ENCODE measurements at regions not wholly inside any gene's neighbourhood (a gene's known extent, or its start where the extent isn't known, plus 50 kb on each side); places are given as distances from the start of the nearest gene placed in this dataset.

DNA sequence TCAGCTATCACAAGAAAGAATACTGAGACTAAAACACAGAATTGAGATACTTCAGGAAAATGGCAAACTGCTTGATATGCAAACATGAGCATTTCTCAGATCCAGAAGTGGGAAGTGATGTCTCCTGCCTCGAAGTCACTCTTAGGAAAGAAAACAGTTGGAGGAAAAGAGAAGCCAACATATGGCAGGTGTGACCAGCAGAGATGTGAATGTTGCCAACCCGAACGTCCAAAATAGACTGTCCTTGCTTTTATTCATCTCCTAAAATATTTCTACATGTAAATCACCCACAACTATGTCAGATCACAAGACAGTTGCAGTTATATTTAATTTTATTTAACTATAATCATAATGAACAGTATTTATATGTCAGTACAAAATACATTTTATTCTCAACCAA, 687.6 kb downstream of the GALC start:
- no peak for TF ChIP-seq ZFX (IDR thresholded peaks at IDR 0.05)
- TF ChIP-seq, protein P1, sequence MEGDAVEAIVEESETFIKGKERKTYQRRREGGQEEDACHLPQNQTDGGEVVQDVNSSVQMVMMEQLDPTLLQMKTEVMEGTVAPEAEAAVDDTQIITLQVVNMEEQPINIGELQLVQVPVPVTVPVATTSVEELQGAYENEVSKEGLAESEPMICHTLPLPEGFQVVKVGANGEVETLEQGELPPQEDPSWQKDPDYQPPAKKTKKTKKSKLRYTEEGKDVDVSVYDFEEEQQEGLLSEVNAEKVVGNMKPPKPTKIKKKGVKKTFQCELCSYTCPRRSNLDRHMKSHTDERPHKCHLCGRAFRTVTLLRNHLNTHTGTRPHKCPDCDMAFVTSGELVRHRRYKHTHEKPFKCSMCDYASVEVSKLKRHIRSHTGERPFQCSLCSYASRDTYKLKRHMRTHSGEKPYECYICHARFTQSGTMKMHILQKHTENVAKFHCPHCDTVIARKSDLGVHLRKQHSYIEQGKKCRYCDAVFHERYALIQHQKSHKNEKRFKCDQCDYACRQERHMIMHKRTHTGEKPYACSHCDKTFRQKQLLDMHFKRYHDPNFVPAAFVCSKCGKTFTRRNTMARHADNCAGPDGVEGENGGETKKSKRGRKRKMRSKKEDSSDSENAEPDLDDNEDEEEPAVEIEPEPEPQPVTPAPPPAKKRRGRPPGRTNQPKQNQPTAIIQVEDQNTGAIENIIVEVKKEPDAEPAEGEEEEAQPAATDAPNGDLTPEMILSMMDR (conservative IDR thresholded peaks at IDR 0.05), result no peak
- H3K27ac ChIP-seq, result no peak overlapping the region

DNA sequence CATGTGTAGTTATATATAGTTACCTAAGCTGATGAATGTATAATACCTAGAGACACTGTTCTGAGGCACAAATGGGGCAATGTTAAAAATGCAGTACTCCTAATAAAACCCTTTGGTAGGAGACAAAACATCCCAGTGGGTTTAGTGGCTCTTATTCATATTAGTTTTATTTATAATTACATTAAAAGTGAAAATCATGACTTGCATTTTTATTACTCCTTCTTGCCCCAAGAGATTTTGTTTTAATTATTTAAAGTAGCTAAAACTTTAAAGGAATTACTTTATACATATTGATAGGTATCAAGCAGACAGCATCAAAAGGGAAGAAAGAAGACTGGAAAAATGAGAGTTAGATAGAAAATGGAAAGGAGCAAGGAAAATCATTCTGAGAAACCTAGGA, 688.6 kb downstream of the GALC start:
- no peak overlapping the region for H3K27ac ChIP-seq
- TF ChIP-seq, protein P1 (conservative IDR thresholded peaks at IDR 0.05), result no peak
- TF ChIP-seq ZFX (IDR thresholded peaks at IDR 0.05), result no peak

DNA sequence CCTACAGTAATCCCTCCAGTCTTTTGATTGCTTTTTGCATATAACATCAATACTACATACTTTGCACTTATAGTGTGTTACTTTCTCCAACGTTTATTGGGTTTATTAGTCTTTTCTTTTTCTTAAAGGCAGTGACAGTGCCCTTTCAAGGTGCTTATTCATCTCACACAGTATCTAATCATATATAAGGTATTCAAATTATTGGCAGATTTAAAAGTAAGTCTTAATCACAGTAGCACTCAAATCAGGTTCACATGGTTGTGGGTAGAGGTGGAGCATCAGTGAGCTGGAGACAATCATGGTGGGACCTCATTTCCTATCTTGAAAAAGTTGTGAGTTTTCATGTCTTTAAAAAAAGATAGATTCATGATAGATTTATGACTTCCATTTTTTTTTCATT, 706.2 kb downstream of the GALC start:
- no peak overlapping the region for H3K27ac ChIP-seq
- TF ChIP-seq, protein P1 (conservative IDR thresholded peaks at IDR 0.05), result no peak
- TF ChIP-seq ZFX (IDR thresholded peaks at IDR 0.05), result no peak

DNA sequence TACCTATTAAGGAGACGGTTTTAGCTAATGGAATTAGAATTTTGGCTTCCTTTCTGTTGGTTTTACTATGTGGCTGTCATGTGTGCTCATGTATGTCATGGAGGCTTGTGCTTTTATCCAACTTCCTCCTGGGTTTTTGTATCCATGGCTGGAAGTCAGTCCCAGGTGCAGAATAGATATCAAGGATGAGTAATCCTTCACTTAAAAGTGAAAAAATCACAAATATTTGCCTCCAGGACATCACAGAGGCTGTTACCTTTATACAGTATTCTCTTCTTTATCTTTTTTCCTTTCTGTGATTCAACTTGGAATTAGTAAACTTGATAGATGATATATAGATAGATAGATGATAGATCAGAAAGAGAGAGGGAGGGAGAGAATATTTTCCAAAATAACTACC, 706.8 kb downstream of the GALC start:
- TF ChIP-seq, protein P1 (conservative IDR thresholded peaks at IDR 0.05), result no peak
- no peak for TF ChIP-seq ZFX (IDR thresholded peaks at IDR 0.05)
- H3K27ac ChIP-seq, result no peak overlapping the region

DNA sequence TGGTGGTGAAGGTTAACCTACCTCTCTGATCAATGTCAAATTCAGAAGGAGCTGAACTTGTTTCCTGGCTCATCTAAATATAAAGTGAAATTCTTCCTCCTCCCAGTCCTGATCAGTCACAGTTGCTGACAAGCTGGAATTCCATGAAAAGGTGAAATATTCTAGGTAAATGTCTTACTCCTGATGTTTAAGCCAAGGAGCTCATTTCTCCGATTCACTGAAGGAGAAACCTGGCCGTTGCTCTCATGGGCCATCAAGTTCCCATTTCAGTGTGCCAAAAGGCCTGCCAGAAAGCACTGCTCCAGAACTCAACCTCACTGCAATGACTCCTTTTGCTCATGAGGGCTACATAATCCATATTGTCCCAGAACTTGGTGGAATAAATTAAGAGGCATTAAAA, 707.5 kb downstream of the GALC start:
- TF ChIP-seq, protein P1 (conservative IDR thresholded peaks at IDR 0.05), result no peak
- no peak for TF ChIP-seq ZFX (IDR thresholded peaks at IDR 0.05)
- H3K27ac ChIP-seq, result no peak overlapping the region

DNA sequence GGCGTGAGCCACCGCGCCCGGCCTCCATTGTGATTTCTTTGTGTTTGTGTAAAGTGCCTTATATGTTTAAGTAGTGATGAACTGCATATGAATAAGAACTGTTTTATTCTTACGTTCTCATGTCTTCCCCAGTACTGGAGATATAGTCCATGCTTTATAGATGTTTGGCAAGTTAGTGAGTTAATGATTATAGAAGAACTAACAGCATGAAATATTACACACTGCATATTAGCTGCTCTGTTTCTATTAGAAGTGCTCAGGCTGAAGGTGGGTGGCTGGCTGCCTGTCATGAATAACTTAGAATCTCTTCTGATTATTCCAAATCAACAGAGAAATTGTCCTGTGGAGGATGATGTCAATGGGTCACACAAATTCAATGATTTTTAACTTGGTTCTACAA, 709.4 kb downstream of the GALC start:
- TF ChIP-seq, protein P1 (conservative IDR thresholded peaks at IDR 0.05), result no peak
- TF ChIP-seq ZFX (IDR thresholded peaks at IDR 0.05), result no peak

DNA sequence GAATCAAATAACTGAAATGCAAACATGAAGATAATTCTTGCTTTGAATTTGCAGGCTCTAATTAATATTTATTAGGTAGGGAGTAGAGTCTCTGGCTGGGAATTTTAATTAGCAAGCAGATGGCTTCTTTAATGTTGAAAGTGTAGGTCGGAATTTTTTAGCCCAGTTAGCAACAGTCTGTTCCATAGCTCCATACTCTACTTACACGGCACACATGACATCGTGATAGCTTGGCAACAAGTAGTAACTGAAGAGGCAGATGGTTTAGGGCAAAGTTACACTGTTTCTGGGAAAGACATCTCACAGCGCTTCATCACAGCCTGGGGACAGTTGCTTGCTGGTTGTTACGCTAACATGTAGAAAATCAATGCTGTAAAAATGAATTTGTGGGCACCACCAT, 710.7 kb downstream of the GALC start:
- no peak for TF ChIP-seq ZFX (IDR thresholded peaks at IDR 0.05)
- TF ChIP-seq, protein P1 (conservative IDR thresholded peaks at IDR 0.05), result no peak
- no peak overlapping the region for H3K27ac ChIP-seq

More for the DNA sequence above, 709.4 kb downstream of the GALC start:
- no peak overlapping the region for H3K27ac ChIP-seq

All from C4-2B (cell line).